A549 (cell line): ENCODE measurements at regions not wholly inside any gene's neighbourhood (a gene's known extent, or its start where the extent isn't known, plus 50 kb on each side); places are given as distances from the start of the nearest gene placed in this dataset.
"Not testable (repeated sequence)": the region's sequence is repeated elsewhere in the genome, so short reads cannot be mapped to it uniquely, and the experiment has no call there.

ENCODE experiments used
- CTCF ChIP-seq: fragments of >200 bp; sonication (Bioruptor Twin); formaldehyde crosslinking; IDR thresholded peaks from 3 replicates; pipeline ENCODE4 v1.5.1; 2016
- EP300 ChIP-seq, 2 experiments: fragments of >200 bp; sonication (Bioruptor Twin); formaldehyde crosslinking; IDR thresholded peaks; 2 replicates in 1 of 2; 3 replicates in 1 of 2; pipeline ENCODE4 v1.6.1; 2016 to 2017
- HDAC2 ChIP-seq: fragments of 200-600 bp; sonication (generic); IDR thresholded peaks from 2 replicates; pipeline ENCODE4 v1.6.1; 2016
- NR3C1 ChIP-seq: fragments of >200 bp; sonication (Bioruptor Twin); formaldehyde crosslinking; IDR thresholded peaks from 3 replicates; pipeline ENCODE4 v1.6.1; 2017
- PBX3 ChIP-seq: IDR thresholded peaks from 2 replicates; pipeline ENCODE4 v1.6.1; 2012
- POLR2A ChIP-seq: IDR thresholded peaks from 2 replicates; pipeline ENCODE4 v1.6.1; 2012; ENCODE audit warnings: mild to moderate bottlenecking, low read length
- POLR2AphosphoS2 ChIP-seq: conservative IDR thresholded peaks from 2 replicates; pipeline ENCODE4 v1.6.1; 2012; ENCODE audit warnings: low read length, improper control_type of control experiment, inconsistent platforms
- REST ChIP-seq: fragments of 200-600 bp; sonication (generic); IDR thresholded peaks from 2 replicates; pipeline ENCODE4 v1.6.1; 2016; ENCODE audit warnings: antibody characterized with exemption, mild to moderate bottlenecking, moderate library complexity

GRCh38 chr2:61643153-61643552 is 105.0 kb upstream of the XPO1 start:
- not testable (repeated sequence) for TF ChIP-seq POLR2A; POLR2AphosphoS2; CTCF; PBX3; HDAC2; EP300 (IDR thresholded peaks at IDR 0.05); NR3C1; REST
